ENCODE measurements at regions not wholly inside any gene's neighbourhood (a gene's known extent, or its start where the extent isn't known, plus 50 kb on each side); places are given as distances from the start of the nearest gene placed in this dataset.

DNA sequence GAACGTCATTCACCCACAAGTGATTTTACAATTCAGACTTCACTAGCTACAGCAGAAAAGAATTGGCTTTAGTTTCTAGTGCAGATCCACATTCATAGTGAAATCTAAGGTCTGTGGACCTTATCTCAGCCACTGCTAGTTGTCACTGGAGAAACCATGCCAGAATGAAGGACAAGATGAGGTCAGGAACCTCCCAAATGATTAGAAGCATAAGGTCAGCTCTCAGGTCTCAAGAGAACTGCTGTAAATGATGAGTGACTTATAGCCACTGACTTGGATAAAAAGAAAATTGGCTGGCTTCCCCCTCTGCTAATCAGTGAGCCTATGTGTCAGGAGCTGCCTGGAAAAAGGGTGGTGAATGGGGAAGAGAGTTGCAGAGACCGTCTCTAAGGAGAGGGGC lies 265.3 kb upstream of the BMP2 start (continued):
- no peak for TF ChIP-seq EGR1 (IDR thresholded peaks at IDR 0.05; ENCODE audit: borderline replicate concordance, low read depth, low read length)

DNA sequence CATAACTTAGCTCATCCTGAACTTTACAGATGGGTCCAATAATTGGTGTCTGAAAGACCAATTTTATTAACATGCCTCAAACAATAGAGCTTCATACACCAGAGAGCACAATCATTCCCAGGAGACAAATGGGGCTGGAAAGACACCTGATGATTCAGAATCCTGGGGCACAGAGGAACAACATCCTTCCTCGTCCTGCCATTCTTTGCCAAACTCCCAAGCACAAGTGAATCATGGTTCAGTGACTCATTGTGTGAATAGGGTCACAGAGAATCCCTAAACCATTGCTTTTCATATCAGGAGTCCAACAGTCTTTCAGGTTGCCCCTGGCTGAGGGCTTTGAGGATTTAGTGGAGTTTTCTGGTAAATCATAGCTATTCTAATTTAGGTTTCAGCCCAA lies 266.4 kb upstream of the BMP2 start:
- no peak overlapping the region for H3K18ac ChIP-seq (ENCODE audit: extremely low read depth, low read length)
- FAIRE-seq, result no peak
- H3K9ac ChIP-seq (replicated peaks in 1 of 4; ENCODE audit: extremely low read depth in 1 of 4, low read depth in 3 of 4, low read length in 3 of 4), result no peak overlapping the region
- ChIA-PET POLR2A (ENCODE audit: partially characterized antibody) (no interaction called here), CTCF (ENCODE audit: partially characterized antibody) (no interaction called here)
- no peak overlapping the region for H2AFZ ChIP-seq (ENCODE audit: low read length)
- no peak overlapping the region for H2BK12ac ChIP-seq (ENCODE audit: low read depth, low read length)
- H3K4me3 ChIP-seq (ENCODE audit: extremely low read depth in 1 of 4, insufficient read depth in 2 of 4, low read depth in 3 of 4, low read length in 4 of 4), result no peak overlapping the region
- H3K27ac ChIP-seq (ENCODE audit: low read depth, low read length), result no peak overlapping the region
- H3K23me2 ChIP-seq (ENCODE audit: low read depth, low read length), result no peaks in the 10 kb centered on the region
- H3K27me3 ChIP-seq (replicated peaks in 1 of 4; ENCODE audit: control insufficient read depth in 3 of 4, extremely low read depth in 1 of 4, insufficient read depth in 3 of 4, low read length in 3 of 4), result no peaks in the 10 kb centered on the region
- H3K9me3 ChIP-seq (ENCODE audit: insufficient read depth in 2 of 2, low read depth in 1 of 2, low read length in 1 of 2), result no peaks in the 10 kb centered on the region; a peak in 1 of 4 replicates
- H3K4me1 ChIP-seq (replicated peaks in 1 of 4; ENCODE audit: control insufficient read depth in 3 of 4, insufficient read depth in 4 of 4, low read length in 3 of 4), result no peaks in the 10 kb centered on the region
- no peak for DNase-seq (ENCODE audit: low read depth in 1 of 2, low spot score in 2 of 2)
- H3K23ac ChIP-seq (ENCODE audit: insufficient read length), result no peak overlapping the region
- H3K14ac ChIP-seq (ENCODE audit: insufficient read length), result no peak overlapping the region
- 92% methylated on average over 1 of the region's 1 CpG; no CpG with 5 or more reads in 1 of the 2 experiments for WGBS, 2 experiments (ENCODE audit: extremely low coverage in 1 of 2, insufficient coverage in 1 of 2, insufficient read length in 1 of 2, insufficient replicate concordance in 2 of 2, low coverage in 1 of 2, low lambda C conversion rate in 2 of 2, missing lambda C conversion rate in 1 of 2)
- H2BK20ac ChIP-seq (ENCODE audit: low read length), result no peak overlapping the region
- no peak overlapping the region for H3K4me2 ChIP-seq (ENCODE audit: insufficient read depth in 1 of 2, low read depth in 2 of 2, low read length in 2 of 2)
- no peak overlapping the region for H4K8ac ChIP-seq (ENCODE audit: extremely low read depth, insufficient read depth, low read length)
- no peak overlapping the region for H2BK120ac ChIP-seq (replicated peaks; ENCODE audit: low read depth, low read length)
- no peaks in the 10 kb centered on the region for H3K79me1 ChIP-seq (ENCODE audit: low read depth, low read length)
- H2AK5ac ChIP-seq (ENCODE audit: low read depth, low read length), result no peak overlapping the region
- no peaks in the 10 kb centered on the region for H3K36me3 ChIP-seq (ENCODE audit: control insufficient read depth in 2 of 4, insufficient read depth in 4 of 4, low read length in 3 of 4)
- no peak overlapping the region for H2BK15ac ChIP-seq (ENCODE audit: low read length)
- H3K79me2 ChIP-seq (ENCODE audit: control insufficient read depth in 1 of 2, insufficient read depth in 2 of 2, low read length in 2 of 2), result no peaks in the 10 kb centered on the region
- H3K56ac ChIP-seq (replicated peaks; ENCODE audit: insufficient read length, low read depth, low read length), result no peak overlapping the region
- no peak overlapping the region for H2BK5ac ChIP-seq (ENCODE audit: low read depth, low read length)
- H4K5ac ChIP-seq (ENCODE audit: insufficient read length, low read depth, low read length), result no peak overlapping the region
- H3K4ac ChIP-seq (replicated peaks; ENCODE audit: insufficient read length, low read depth, low read length), result no peak overlapping the region
- no peak overlapping the region for H4K91ac ChIP-seq (replicated peaks; ENCODE audit: insufficient read length, low read length)
- H4K20me1 ChIP-seq (replicated peaks in 1 of 2; ENCODE audit: control insufficient read depth in 1 of 2, insufficient read depth in 2 of 2, low read length in 2 of 2), result no peaks in the 10 kb centered on the region
- TF ChIP-seq SIX5 (IDR thresholded peaks at IDR 0.05; ENCODE audit: low read depth, low read length) (no peak), POLR2A (IDR thresholded peaks at IDR 0.05; ENCODE audit: control extremely low read depth in 1 of 2, low read depth in 2 of 2, low read length in 2 of 2) (no peak), SP2 (IDR thresholded peaks at IDR 0.05; ENCODE audit: low read length) (no peak), SP1 (IDR thresholded peaks at IDR 0.05; ENCODE audit: low read depth, low read length) (no peak), HDAC6 (IDR thresholded peaks at IDR 0.05; ENCODE audit: low read depth, low read length) (no peak), SUZ12 (IDR thresholded peaks at IDR 0.05; ENCODE audit: low read length) (no peak), YY1 (IDR thresholded peaks at IDR 0.05; ENCODE audit: low read depth, low read length) (no peak), MAFK (IDR thresholded peaks at IDR 0.05; ENCODE audit: low read depth, low read length) (no peak)
- TF ChIP-seq, protein P1, sequence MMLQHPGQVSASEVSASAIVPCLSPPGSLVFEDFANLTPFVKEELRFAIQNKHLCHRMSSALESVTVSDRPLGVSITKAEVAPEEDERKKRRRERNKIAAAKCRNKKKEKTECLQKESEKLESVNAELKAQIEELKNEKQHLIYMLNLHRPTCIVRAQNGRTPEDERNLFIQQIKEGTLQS (IDR thresholded peaks at IDR 0.05; ENCODE audit: insufficient read depth, low read depth, low read length), result no peak
